Bronchial epithelial cell (primary cell): ENCODE measurements at regions not wholly inside any gene's neighbourhood (a gene's known extent, or its start where the extent isn't known, plus 50 kb on each side); places are given as distances from the start of the nearest gene placed in this dataset.

Experiments
- DNase-seq: peaks from one replicate; pipeline ENCODE4 v3.0.0-alpha.2; 2010; ENCODE audit warnings: low read depth
- FAIRE-seq: peaks from 2 replicates; lab custom pipeline; 2011; peaks lifted over from hg19 to GRCh38; lab: Jason Lieb, UNC
- H3K27me3 ChIP-seq: 2 replicates; pipeline ENCODE4 v1.5.1; 2011; ENCODE audit warnings: low read length; ENCODE audit not compliant: control insufficient read depth, insufficient read depth
- H3K36me3 ChIP-seq: 2 replicates; pipeline ENCODE4 v1.5.1; 2011; ENCODE audit warnings: low read length; ENCODE audit not compliant: control insufficient read depth, insufficient read depth
- H3K4me3 ChIP-seq: 2 replicates; pipeline ENCODE4 v1.5.1; 2011; ENCODE audit warnings: mild to moderate bottlenecking, low read depth, low read length, control low read depth
- CTCF ChIP-seq: IDR thresholded peaks from 2 replicates; pipeline ENCODE4 v1.5.1; 2011; ENCODE audit warnings: mild to moderate bottlenecking, moderate library complexity, low read length, control low read depth, inconsistent platforms; ENCODE audit not compliant: insufficient read depth, severe bottlenecking

GRCh38 chr13:27000686-27001085, 170.9 kb downstream of the USP12 start:
- no peaks in the 10 kb centered on the region for H3K36me3 ChIP-seq
- no peak for TF ChIP-seq CTCF
- DNase-seq (no peak), FAIRE-seq (no peak)
- H3K27me3 ChIP-seq: peaks cover 8% of the 10 kb centered on the region
- no peak overlapping the region for H3K4me3 ChIP-seq

GRCh38 chr13:26999499-26999898, 172.1 kb downstream of the USP12 start:
- no peak for TF ChIP-seq CTCF
- Histone ChIP-seq H3K36me3 (no peaks in the 10 kb centered on the region), H3K27me3 (peaks cover 8% of the 10 kb centered on the region), H3K4me3 (no peak overlapping the region)
- FAIRE-seq (peak; percentile 28), DNase-seq (no peak)

GRCh38 chr13:26998292-26998691, 173.3 kb downstream of the USP12 start:
- Histone ChIP-seq H3K4me3 (no peak overlapping the region), H3K36me3 (no peaks in the 10 kb centered on the region), H3K27me3 (peaks cover 8% of the 10 kb centered on the region)
- DNase-seq (no peak), FAIRE-seq (no peak)
- TF ChIP-seq CTCF: no peak

- Histone ChIP-seq H3K4me3 (no peak overlapping the region), H3K27me3 (peaks cover 8% of the 10 kb centered on the region), H3K36me3 (no peaks in the 10 kb centered on the region)
- FAIRE-seq (no peak), DNase-seq (no peak)
- no peak for TF ChIP-seq CTCF
Observed at GRCh38 chr13:26996965-26997752, 174.5 kb downstream of the USP12 start.

GRCh38 chr13:26995159-26995558, 176.5 kb downstream of the USP12 start:
- no peak overlapping the region for H3K4me3 ChIP-seq
- TF ChIP-seq CTCF: no peak
- no peak for FAIRE-seq
- H3K27me3 ChIP-seq: peaks cover 3% of the 10 kb centered on the region
- no peak for DNase-seq
- H3K36me3 ChIP-seq: no peaks in the 10 kb centered on the region

- no peaks in the 10 kb centered on the region for H3K36me3 ChIP-seq
- FAIRE-seq (no peak), DNase-seq (no peak)
- H3K27me3 ChIP-seq: peaks cover 3% of the 10 kb centered on the region
- TF ChIP-seq CTCF: no peak
- H3K4me3 ChIP-seq: no peak overlapping the region
Observed at GRCh38 chr13:26993780-26994179, 177.8 kb downstream of the USP12 start.
